A673 (cell line): ENCODE measurements at regions not wholly inside any gene's neighbourhood (a gene's known extent, or its start where the extent isn't known, plus 50 kb on each side); places are given as distances from the start of the nearest gene placed in this dataset.

Experiments
- BruUV-seq: library from RNA; stranded (reverse); fragments of 400-500 nt; replicated peaks from 2 replicates; lab custom pipeline; 2021; lab: Mats Ljungman, UMichigan
- CTCF ChIA-PET: fragments of 300-600 bp; sonication (Branson Sonifier 250); formaldehyde crosslinking; loops from one replicate; lab custom pipeline; 2022; ENCODE audit warnings: antibody characterized with exemption; lab: Charles Lee
- POLR2A ChIA-PET: fragments of 300-600 bp; sonication (Branson Sonifier 250); formaldehyde crosslinking; loops from one replicate; lab custom pipeline; 2022; ENCODE audit warnings: antibody characterized with exemption; ENCODE audit not compliant: low non-redundant PET; lab: Charles Lee
- DNase-seq: peaks from one replicate; pipeline ENCODE4 v3.0.0-alpha.2; 2015; ENCODE audit warnings: low spot score
- H3K27ac ChIP-seq: fragments of 200-600 bp; sonication (generic); 2 replicates; pipeline ENCODE4 v1.5.1; 2016; ENCODE audit warnings: mixed run types, low read depth, mild to moderate bottlenecking, mixed read lengths, antibody characterized with exemption, low read length; ENCODE audit not compliant: poor library complexity, severe bottlenecking
- H3K27me3 ChIP-seq: fragments of 200-600 bp; sonication (generic); replicated peaks from 2 replicates; pipeline ENCODE4 v1.6.1; 2017; ENCODE audit warnings: mixed run types, low read depth, mild to moderate bottlenecking, mixed read lengths, antibody characterized with exemption, low read length; ENCODE audit not compliant: insufficient read depth, poor library complexity
- H3K36me3 ChIP-seq: fragments of 200-600 bp; sonication (generic); 2 replicates; pipeline ENCODE4 v1.6.1; 2016; ENCODE audit warnings: mixed run types, mild to moderate bottlenecking, mixed read lengths, antibody characterized with exemption, low read length; ENCODE audit not compliant: insufficient read depth, poor library complexity, severe bottlenecking
- H3K4me1 ChIP-seq: fragments of 200-600 bp; sonication (generic); 2 replicates; pipeline ENCODE4 v1.6.1; 2017; ENCODE audit warnings: mixed run types, mild to moderate bottlenecking, mixed read lengths, antibody characterized with exemption, low read length; ENCODE audit not compliant: insufficient read depth, poor library complexity, severe bottlenecking
- H3K4me3 ChIP-seq: fragments of 200-600 bp; sonication (generic); 2 replicates; pipeline ENCODE4 v1.5.1; 2016; ENCODE audit warnings: low read depth, mixed run types, mild to moderate bottlenecking, mixed read lengths, low read length; ENCODE audit not compliant: poor library complexity, severe bottlenecking
- H3K9me3 ChIP-seq: fragments of 200-600 bp; sonication (generic); 2 replicates; pipeline ENCODE4 v1.6.1; 2016; ENCODE audit warnings: mixed run types, low read depth, mild to moderate bottlenecking, mixed read lengths, antibody characterized with exemption, low read length; ENCODE audit not compliant: poor library complexity, severe bottlenecking
- CTCF ChIP-seq: fragments of 300-800, 200-600 bp; sonication (generic); conservative IDR thresholded peaks from 2 replicates; pipeline ENCODE4 v1.5.1; 2017; ENCODE audit warnings: low read depth, mild to moderate bottlenecking, antibody characterized with exemption, low read length, moderate library complexity, mixed read lengths
- EZH2 ChIP-seq: fragments of 200-600 bp; sonication (generic); IDR thresholded peaks from 2 replicates; pipeline ENCODE4 v1.6.1; 2017; ENCODE audit warnings: borderline replicate concordance, low read depth, mild to moderate bottlenecking, mixed read lengths, antibody characterized with exemption, low read length; ENCODE audit not compliant: poor library complexity, severe bottlenecking
- intact Hi-C: fragments of 100-400 bp; cut with micrococcal nuclease; formaldehyde crosslinking; loops from one replicate; pipeline ENCODE4 v1.10.0; 2022; ENCODE audit not compliant: unreplicated experiment

- CTCF ChIA-PET, result no interaction called here
- TF ChIP-seq CTCF, result no peak
- no peak for TF ChIP-seq EZH2
- no peaks in the 10 kb centered on the region for H3K27me3 ChIP-seq
Measured at GRCh38 chr4:92074839-92075238, 228.9 kb upstream of the GRID2 start.

GRCh38 chr4:92090887-92091286 is 212.9 kb upstream of the GRID2 start:
- Histone ChIP-seq H3K9me3 (no peaks in the 10 kb centered on the region), H3K4me3 (no peak overlapping the region)
- POLR2A ChIA-PET, result no interaction called here

More at GRCh38 chr4:92074839-92075238, 228.9 kb upstream of the GRID2 start:
- POLR2A ChIA-PET, result no interaction called here
- DNase-seq, result no peak
- H3K4me3 ChIP-seq, result no peak overlapping the region
- no TSS peak for BruUV-seq
- no peak overlapping the region for H3K27ac ChIP-seq
- no peaks in the 10 kb centered on the region for H3K9me3 ChIP-seq
- intact Hi-C loops, result no loop called here
- no peaks in the 10 kb centered on the region for H3K36me3 ChIP-seq
- no peaks in the 10 kb centered on the region for H3K4me1 ChIP-seq

GRCh38 chr4:92091335-92091734 is 212.4 kb upstream of the GRID2 start:
- TF ChIP-seq EZH2 (no peak), CTCF (0 out of 2 replicates have a peak, but pooled peaks have one; percentile 14)
- H3K9me3 ChIP-seq, result no peaks in the 10 kb centered on the region
- no peaks in the 10 kb centered on the region for H3K4me1 ChIP-seq
- no peaks in the 10 kb centered on the region for H3K27me3 ChIP-seq
- H3K27ac ChIP-seq, result no peak overlapping the region
- no peaks in the 10 kb centered on the region for H3K36me3 ChIP-seq
- POLR2A ChIA-PET, result no interaction called here
- H3K4me3 ChIP-seq, result no peak overlapping the region
- no TSS peak for BruUV-seq
- intact Hi-C loops, result no loop called here
- CTCF ChIA-PET, result no interaction called here
- DNase-seq, result peak; percentile 1

More at GRCh38 chr4:92090887-92091286, 212.9 kb upstream of the GRID2 start:
- DNase-seq, result no peak
- Histone ChIP-seq H3K27ac (no peak overlapping the region), H3K4me1 (no peaks in the 10 kb centered on the region), H3K27me3 (no peaks in the 10 kb centered on the region), H3K36me3 (no peaks in the 10 kb centered on the region)
- intact Hi-C loops, result no loop called here
- BruUV-seq, result no TSS peak
- CTCF ChIA-PET, result no interaction called here
- no peak for TF ChIP-seq CTCF
- TF ChIP-seq EZH2, result no peak
